HuH-7.5 (cell line): ENCODE measurements at regions not wholly inside any gene's neighbourhood (a gene's known extent, or its start where the extent isn't known, plus 50 kb on each side); places are given as distances from the start of the nearest gene placed in this dataset.

Experiments
- DNase-seq: peaks from one replicate; pipeline ENCODE4 v3.0.0; 2011; ENCODE audit warnings: low spot score

GRCh38 chr13:99821741-99822140, 149.8 kb downstream of the ZIC5 start:
- no peak for DNase-seq

DNA sequence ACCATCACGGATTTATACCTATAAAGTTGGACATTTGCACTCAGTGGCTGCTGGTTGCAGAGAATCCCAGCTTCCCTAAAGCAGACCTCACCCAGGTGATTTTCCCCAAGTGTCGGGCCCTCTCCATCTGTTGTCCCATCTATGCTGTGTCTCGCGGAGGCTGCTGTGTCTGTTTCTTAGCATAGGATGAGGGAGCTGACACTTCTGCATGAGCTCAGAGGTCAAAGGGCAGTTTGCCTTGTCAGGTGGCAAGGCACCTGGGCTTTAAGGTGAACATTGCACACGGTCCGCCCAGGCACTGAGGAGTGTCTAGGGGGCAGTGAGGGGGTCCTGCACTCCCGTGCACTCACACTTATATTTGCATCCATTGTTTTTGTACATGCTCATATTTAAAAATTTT, 151.6 kb downstream of the ZIC5 start:
- DNase-seq = no peak

DNA sequence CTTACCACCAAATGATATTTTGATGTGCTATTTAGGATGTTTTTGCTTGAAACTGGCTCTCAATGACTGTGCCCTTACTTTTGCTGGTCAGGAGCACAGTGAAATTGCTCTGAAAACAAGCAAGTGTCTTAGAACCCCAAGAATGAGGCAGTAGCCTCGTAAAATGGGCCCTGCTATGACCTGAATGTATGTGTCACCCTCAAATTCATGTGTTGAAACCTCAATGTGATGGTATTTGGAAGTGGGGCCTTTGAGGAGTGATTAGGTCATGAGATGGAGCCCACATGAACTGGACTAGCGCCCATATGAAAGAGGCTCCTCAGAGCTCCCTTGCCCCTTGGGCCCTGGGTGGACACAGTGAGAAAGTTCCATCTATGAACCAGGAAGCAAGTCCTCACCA, 155.2 kb downstream of the ZIC5 start:
- DNase-seq = no peak

- DNase-seq = no peak
These were observed 158.1 kb downstream of the ZIC5 start for GRCh38 chr13:99813336-99814095.

GRCh38 chr13:99812625-99813024, 158.9 kb downstream of the ZIC5 start:
- DNase-seq = no peak

DNA sequence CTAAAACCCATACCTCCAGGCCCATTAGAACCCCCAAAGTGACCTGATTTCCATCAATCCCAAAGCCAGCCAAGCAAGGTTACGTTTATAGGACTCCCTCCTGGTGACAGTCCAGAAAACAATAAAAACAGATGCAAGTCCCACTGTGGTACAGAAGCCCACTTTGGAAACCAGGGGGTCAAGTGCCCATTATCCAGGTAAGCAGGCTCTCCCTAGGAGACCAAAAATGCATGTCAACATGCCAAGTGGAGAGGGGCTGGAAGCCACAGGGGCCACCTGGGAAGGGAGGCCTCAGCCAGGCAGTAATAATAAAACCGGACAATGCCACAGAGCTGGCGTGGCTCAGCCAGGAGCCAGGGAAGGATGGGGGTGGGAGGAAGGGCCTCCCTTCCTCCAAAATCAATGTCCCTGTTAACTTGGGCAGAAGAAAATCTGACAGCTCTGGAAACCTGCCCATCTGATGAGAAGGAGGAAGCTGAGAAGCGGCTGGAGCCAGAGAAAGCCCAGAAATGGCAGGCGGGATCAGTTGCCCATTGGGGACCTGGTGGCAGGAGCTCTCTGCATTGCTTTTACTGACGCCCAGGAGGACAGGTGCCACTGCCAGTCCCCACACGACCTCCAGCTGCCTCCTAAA, 160.4 kb downstream of the ZIC5 start:
- no peak for DNase-seq

DNA sequence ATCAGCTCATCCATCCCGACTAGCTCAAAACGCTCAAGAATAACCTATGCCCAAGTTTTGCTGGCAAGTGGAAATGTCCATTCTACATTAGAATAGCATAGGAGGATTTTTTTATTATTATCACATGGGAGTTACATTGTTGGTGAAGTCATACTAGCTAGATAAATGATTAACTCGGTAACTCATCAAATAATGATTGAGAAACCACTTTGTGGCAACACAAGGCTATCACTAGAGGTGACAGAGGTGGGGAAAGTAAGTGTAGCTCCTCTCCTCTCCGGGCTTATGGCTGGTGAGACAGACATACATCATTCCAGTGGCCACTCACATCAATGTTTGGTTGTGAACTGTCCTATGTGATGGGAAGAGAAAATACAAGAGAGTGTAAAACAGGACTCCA, 161.6 kb downstream of the ZIC5 start:
- no peak for DNase-seq

DNA sequence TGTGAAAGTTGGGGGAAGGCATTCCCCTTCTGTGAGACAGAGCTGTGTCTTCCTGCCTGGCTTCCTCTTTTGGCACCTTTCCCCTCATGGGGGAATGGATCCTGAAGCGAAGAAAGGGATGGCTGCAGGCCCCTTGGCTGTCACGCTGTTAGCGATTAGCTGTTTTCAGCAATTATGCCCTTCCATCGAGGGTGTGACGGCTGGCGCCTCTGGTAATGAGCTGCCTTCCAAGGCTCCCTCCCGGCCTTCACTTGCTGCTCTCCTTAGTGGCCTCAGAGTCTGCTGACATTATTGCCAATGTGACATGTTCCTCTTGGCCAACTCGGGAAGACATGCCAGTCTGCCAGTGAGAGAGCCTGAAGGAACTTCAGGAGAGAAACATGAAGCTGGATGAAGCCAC, 162.1 kb downstream of the ZIC5 start:
- DNase-seq = no peak

DNA sequence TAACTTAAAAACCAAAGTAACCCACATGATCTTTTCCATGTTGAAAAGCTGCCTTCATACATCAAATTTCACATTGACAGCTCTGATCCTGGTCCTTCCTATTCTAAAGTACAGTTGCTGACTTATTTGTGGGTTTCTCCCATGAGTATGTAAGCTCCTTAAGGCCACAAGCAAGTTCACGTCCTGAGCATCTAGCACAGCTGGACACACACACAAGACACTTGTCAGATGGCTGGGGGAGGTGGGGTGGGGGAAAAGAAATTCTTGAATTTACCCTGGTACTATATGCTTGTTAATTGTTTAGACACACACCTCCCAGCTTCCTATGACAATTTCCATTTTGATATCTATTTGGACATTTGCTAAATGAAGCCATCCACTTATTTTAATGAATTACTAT, 162.8 kb downstream of the ZIC5 start:
- no peak for DNase-seq

DNA sequence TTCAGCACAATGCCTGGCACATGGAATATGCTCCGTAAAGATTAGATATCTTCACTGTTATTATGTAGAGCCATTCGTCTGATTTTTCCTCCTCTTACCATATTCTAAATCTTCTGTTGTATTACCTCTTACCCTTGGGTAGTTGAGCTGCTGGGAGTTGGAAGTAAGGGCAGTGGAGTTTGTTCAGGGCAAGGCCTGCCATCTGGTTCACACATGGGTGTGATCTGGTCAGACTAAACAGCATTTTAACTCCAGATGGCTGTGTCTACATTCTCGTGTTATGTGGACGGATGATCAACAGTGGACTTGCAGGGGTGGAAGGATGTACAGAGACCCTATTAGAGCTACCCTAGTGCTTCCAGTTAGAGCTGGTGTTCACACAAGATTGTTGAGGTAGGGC, 164.9 kb downstream of the ZIC5 start:
- no peak for DNase-seq

DNA sequence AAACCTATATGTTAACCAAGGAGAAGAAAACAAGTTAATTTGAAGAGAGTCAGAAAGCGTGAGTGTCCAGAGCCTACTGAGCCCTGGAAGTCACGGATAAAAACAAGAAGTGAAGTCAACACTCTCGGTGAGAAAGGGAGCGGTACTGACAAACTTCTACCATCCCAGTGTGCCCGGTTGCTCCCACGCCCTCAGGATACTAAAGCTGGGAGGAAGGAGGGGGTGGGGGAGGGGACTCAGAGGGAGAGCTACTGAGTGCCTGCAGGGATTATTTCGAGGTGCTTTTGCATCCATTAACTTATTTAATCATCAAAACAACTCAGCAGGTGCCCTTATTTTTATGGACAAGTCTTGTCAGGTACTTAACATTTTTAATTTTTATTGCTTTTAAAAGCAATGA, 166.2 kb downstream of the ZIC5 start:
- no peak for DNase-seq

GRCh38 chr13:99803141-99803540, 168.4 kb downstream of the ZIC5 start:
- DNase-seq = no peak

GRCh38 chr13:99802416-99802815, 169.2 kb downstream of the ZIC5 start:
- DNase-seq = no peak

- DNase-seq = no peak
These were observed 170.6 kb downstream of the ZIC5 start for GRCh38 chr13:99800951-99801350.

GRCh38 chr13:99800011-99800410, 171.6 kb downstream of the ZIC5 start:
- DNase-seq = no peak

- DNase-seq = no peak
These were observed 172.8 kb downstream of the ZIC5 start for GRCh38 chr13:99798756-99799155.

DNA sequence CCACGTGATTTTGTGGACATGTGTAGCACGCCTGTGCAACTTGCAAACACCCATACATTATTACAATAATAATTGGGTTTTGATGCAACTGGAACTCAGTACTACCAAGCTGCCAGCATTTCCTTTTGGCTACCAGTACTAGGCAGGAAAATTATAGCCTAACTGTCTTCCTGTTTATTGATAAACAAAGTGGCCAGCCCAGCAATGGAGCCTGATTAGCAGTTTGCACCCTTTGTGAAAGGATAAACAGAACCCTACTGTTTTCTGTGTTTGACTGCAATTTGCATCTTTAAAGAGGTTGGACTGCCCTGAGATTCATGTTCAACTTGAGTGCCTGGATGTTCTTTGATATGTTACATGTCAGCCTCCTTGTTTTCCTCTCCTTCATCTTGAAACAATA, 173.9 kb downstream of the ZIC5 start:
- no peak for DNase-seq

DNA sequence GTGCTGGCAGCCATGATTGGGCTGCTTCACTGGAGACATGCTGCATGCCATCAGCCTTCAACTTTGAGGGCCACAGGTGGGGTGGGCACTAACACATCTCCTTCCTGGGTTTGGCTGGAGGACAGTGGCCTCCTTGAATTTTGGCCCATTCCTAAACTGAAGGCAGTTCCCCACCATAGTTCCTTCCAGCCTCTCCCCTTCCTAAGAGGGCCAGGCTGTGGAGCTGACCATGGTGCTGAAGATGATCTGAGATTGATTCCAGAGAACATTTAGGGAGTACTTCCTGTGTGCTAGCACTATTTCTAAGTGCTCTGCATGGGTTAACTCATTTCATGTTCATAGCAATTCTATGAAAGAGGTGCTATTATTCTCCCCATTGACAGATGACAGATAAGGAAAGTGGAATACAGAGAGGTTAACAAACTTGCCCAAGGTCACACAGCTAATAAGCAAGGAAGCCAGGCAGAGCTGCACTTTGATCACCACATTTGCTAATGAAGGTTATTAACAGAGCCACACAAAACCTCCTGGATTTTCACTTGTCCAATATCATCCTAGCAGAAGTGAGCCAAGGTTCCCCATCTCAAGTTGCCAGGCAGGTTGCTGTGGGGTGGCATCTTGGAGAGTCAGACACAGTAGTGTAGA, 175.3 kb downstream of the ZIC5 start:
- DNase-seq = no peak

DNA sequence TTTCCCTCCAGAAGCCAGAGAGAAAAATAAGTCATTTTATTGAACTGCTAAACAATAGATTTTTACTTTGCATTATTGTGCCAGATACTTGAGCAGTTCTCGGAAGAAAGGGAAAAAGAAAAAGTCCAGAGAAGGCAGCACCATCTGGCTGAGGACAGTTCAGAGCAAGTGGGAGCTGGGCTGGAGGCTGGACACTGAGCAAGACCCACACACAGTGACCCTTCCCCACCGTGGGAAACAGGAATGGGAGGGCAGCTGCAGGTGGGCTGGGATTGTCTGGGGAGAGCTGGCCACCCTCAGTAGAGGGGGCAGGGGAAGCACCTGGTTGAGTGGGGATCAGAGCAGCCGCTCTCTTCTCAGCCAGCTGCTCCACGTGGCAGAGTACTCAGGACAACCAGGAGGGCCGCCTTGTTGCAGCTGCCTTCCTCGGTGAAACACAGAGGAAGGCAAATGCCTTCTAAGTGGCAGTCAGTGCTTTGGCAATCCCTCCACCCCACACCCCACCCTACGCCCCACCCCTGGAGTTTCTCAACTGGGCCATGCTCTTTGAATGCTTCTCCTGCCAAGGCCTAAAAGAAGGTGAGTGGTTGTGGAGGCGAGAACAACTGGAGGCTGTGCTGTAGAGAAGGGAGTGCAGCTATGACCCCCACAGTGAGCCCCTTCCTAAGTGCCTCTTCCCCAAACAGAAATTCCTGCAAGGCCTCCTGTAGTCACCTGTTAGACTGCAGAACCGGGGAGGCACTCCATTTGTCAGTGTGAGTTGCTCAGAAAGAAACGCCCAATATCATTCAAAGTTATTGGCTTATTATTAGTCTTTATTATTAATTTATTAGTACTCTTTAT, 179.3 kb downstream of the ZIC5 start:
- DNase-seq = no peak

GRCh38 chr13:99782669-99783068, 188.9 kb downstream of the ZIC5 start:
- DNase-seq = no peak

DNA sequence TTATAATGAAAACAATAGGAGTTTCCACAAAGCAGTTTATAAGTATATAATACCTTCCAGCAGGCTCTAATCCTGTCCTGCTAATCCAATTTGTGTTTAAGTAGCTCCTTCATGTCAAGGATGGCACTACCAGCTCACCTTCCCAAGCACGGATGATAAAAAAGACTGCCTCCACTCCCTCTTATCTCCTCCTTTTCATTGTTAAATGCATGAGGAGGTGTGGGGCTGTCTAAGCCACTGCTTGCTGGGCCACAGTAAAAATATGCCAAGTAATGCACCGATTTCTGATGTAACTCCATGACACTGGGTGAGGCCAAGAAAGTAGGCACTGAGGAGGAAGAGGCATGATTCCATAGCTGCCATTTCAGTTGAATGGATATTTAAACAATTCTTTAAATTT, 193.1 kb downstream of the ZIC5 start:
- no peak for DNase-seq

- DNase-seq = no peak
These were observed 193.7 kb downstream of the ZIC5 start for GRCh38 chr13:99777873-99778272.

GRCh38 chr13:99774644-99775043, 196.9 kb downstream of the ZIC5 start:
- no peak for DNase-seq
